ENCODE measurements at regions not wholly inside any gene's neighbourhood (a gene's known extent, or its start where the extent isn't known, plus 50 kb on each side); places are given as distances from the start of the nearest gene placed in this dataset.

GRCh38 chr11:122020902-122021301, 95.1 kb downstream of the BLID start:
- Histone ChIP-seq H3K4me3 (ENCODE audit: low read depth, low read length) (no peak overlapping the region), H3K36me3 (ENCODE audit: control insufficient read depth, insufficient read depth, low read length) (no peaks in the 10 kb centered on the region), H3K27me3 (ENCODE audit: control insufficient read depth, insufficient read depth, low read length) (no peaks in the 10 kb centered on the region)
- peak; percentile 47 for TF ChIP-seq CTCF (IDR thresholded peaks at IDR 0.05; ENCODE audit: insufficient read depth, low read depth, low read length)
- POLR2A ChIA-PET: no interaction called here
- CTCF ChIA-PET: interaction anchor here (0.9 to 1.4 kb wide), 4 partner anchors 18 to 183 kb away, joined by 3 read pairs; no protein-coding TSS in a partner anchor
- no peak for DNase-seq (ENCODE audit: low read depth)

GRCh38 chr11:122019908-122020694, 95.9 kb downstream of the BLID start:
- TF ChIP-seq CTCF (IDR thresholded peaks at IDR 0.05; ENCODE audit: insufficient read depth, low read depth, low read length): no peak
- DNase-seq (ENCODE audit: low read depth): no peak
- CTCF ChIA-PET: interaction anchor here (0.9 to 1.4 kb wide), 2 partner anchors 81 to 129 kb away, joined by 3 read pairs; no protein-coding TSS in a partner anchor
- Histone ChIP-seq H3K27me3 (ENCODE audit: control insufficient read depth, insufficient read depth, low read length) (no peaks in the 10 kb centered on the region), H3K36me3 (ENCODE audit: control insufficient read depth, insufficient read depth, low read length) (no peaks in the 10 kb centered on the region), H3K4me3 (ENCODE audit: low read depth, low read length) (no peak overlapping the region)
- POLR2A ChIA-PET: no interaction called here

GRCh38 chr11:122007601-122008071, 108.4 kb downstream of the BLID start:
- ChIA-PET POLR2A (no interaction called here), CTCF (interaction anchor here (0.8 to 1.4 kb wide), 2 partner anchors 11 to 24 kb away, joined by 3 read pairs; no protein-coding TSS in a partner anchor)
- no peak for DNase-seq (ENCODE audit: low read depth)
- H3K4me3 ChIP-seq (ENCODE audit: low read depth, low read length): no peak overlapping the region
- no peak for TF ChIP-seq CTCF (IDR thresholded peaks at IDR 0.05; ENCODE audit: insufficient read depth, low read depth, low read length)
- H3K27me3 ChIP-seq (ENCODE audit: control insufficient read depth, insufficient read depth, low read length): no peaks in the 10 kb centered on the region
- no peaks in the 10 kb centered on the region for H3K36me3 ChIP-seq (ENCODE audit: control insufficient read depth, insufficient read depth, low read length)

GRCh38 chr11:122004446-122004845, 111.6 kb downstream of the BLID start:
- H3K36me3 ChIP-seq (ENCODE audit: control insufficient read depth, insufficient read depth, low read length): no peaks in the 10 kb centered on the region
- H3K27me3 ChIP-seq (ENCODE audit: control insufficient read depth, insufficient read depth, low read length): no peaks in the 10 kb centered on the region
- no peak for DNase-seq (ENCODE audit: low read depth)
- ChIA-PET POLR2A (no interaction called here), CTCF (no interaction called here)
- H3K4me3 ChIP-seq (ENCODE audit: low read depth, low read length): no peak overlapping the region
- no peak for TF ChIP-seq CTCF (IDR thresholded peaks at IDR 0.05; ENCODE audit: insufficient read depth, low read depth, low read length)

- no peak for DNase-seq (ENCODE audit: low read depth)
- H3K36me3 ChIP-seq (ENCODE audit: control insufficient read depth, insufficient read depth, low read length): no peaks in the 10 kb centered on the region
- POLR2A ChIA-PET: no interaction called here
- TF ChIP-seq CTCF (IDR thresholded peaks at IDR 0.05; ENCODE audit: insufficient read depth, low read depth, low read length): no peak
- H3K4me3 ChIP-seq (ENCODE audit: low read depth, low read length): no peak overlapping the region
- no peaks in the 10 kb centered on the region for H3K27me3 ChIP-seq (ENCODE audit: control insufficient read depth, insufficient read depth, low read length)
- CTCF ChIA-PET: interaction anchor here (0.7 to 0.8 kb wide), 2 partner anchors 18 to 163 kb away, joined by 3 read pairs; no protein-coding TSS in a partner anchor
Measured at GRCh38 chr11:122002926-122003325, 113.1 kb downstream of the BLID start.
